Gastrocnemius medialis (tissue), 4 donors: ENCODE measurements at regions not wholly inside any gene's neighbourhood (a gene's known extent, or its start where the extent isn't known, plus 50 kb on each side); places are given as distances from the start of the nearest gene placed in this dataset.
"Not testable (repeated sequence)": the region's sequence is repeated elsewhere in the genome, so short reads cannot be mapped to it uniquely, and the experiment has no call there.

Experiments used
- CTCF ChIP-seq, 5 experiments: fragments of 450-650 bp in 3 of 5; fragments of 200-600 bp in 2 of 5; sonication (generic) in 2 of 5; IDR thresholded peaks in 4 of 5; conservative IDR thresholded peaks in 1 of 5; 1 replicate in 4 of 5; 2 replicates in 1 of 5; pipeline ENCODE4 v1.5.1; 2016 to 2019; ENCODE audit warnings: antibody characterized with exemption in 5 of 5, mild to moderate bottlenecking in 3 of 5, moderate library complexity in 3 of 5
- POLR2A ChIP-seq, 2 donors: fragments of 450-650 bp; IDR thresholded peaks; one replicate each; pipeline ENCODE4 v1.6.1; 2017; ENCODE audit warnings: antibody characterized with exemption in 2 of 2, mild to moderate bottlenecking in 2 of 2, moderate library complexity in 2 of 2

DNA sequence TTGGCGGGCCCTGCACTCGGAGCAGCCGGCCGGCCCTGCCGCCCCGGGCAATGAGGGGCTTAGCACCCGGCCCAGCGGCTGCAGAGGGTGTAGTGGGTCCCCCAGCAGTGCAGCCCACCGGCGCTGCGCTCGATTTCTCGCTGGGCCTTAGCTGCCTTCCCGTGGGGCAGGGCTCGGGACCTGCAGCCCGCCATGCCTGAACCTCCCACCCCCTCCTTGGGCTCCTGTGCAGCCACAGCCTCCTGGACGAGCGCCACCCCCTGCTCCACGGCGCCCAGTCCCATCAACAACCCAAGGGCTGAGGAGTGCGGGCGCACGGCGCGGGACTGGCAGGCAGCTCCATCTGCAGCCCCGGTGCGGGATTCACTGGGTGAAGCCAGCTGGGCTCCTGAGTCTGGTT is 87.4 kb upstream of the CXXC4 start:
- not testable (repeated sequence) for TF ChIP-seq CTCF (IDR thresholded peaks at IDR 0.05 in 4 of 5, conservative IDR thresholded peaks at IDR 0.05 in 1 of 5); POLR2A (IDR thresholded peaks at IDR 0.05)
